ENCODE measurements at regions not wholly inside any gene's neighbourhood (a gene's known extent, or its start where the extent isn't known, plus 50 kb on each side); places are given as distances from the start of the nearest gene placed in this dataset.

GRCh38 chr2:88283886-88284592 is 113.9 kb downstream of the THNSL2 start:
- no peak for DNase-seq (ENCODE audit: low read depth)

GRCh38 chr2:88281302-88282217 is 111.4 kb downstream of the THNSL2 start:
- no peak for DNase-seq (ENCODE audit: low read depth)

GRCh38 chr2:88269836-88270235 is 99.7 kb downstream of the THNSL2 start:
- DNase-seq (ENCODE audit: low read depth) = no peak

GRCh38 chr2:88265352-88266303 is 95.5 kb downstream of the THNSL2 start:
- peak; percentile 11 for DNase-seq (ENCODE audit: low read depth)

GRCh38 chr2:88263861-88264260 is 93.7 kb downstream of the THNSL2 start:
- no peak for DNase-seq (ENCODE audit: low read depth)

- no peak for DNase-seq (ENCODE audit: low read depth)
Measured at GRCh38 chr2:88261725-88262124, 91.6 kb downstream of the THNSL2 start.

- no peak for DNase-seq (ENCODE audit: low read depth)
Measured at GRCh38 chr2:88258208-88258607, 88.1 kb downstream of the THNSL2 start.

GRCh38 chr2:88254437-88255091 is 84.4 kb downstream of the THNSL2 start:
- DNase-seq (ENCODE audit: low read depth) = no peak

- no peak for DNase-seq (ENCODE audit: low read depth)
Measured at GRCh38 chr2:88253997-88254396, 83.9 kb downstream of the THNSL2 start.

GRCh38 chr2:88253375-88253774 is 83.2 kb downstream of the THNSL2 start:
- DNase-seq (ENCODE audit: low read depth) = no peak

- DNase-seq (ENCODE audit: low read depth) = no peak
Measured at GRCh38 chr2:88252646-88253045, 82.5 kb downstream of the THNSL2 start.

GRCh38 chr2:88252111-88252510 is 82.0 kb downstream of the THNSL2 start:
- DNase-seq (ENCODE audit: low read depth) = no peak

GRCh38 chr2:88250404-88250803 is 80.3 kb downstream of the THNSL2 start:
- DNase-seq (ENCODE audit: low read depth) = no peak

GRCh38 chr2:88248280-88248828 is 78.2 kb downstream of the THNSL2 start:
- DNase-seq (ENCODE audit: low read depth) = no peak

- no peak for DNase-seq (ENCODE audit: low read depth)
Measured at GRCh38 chr2:88247531-88247930, 77.4 kb downstream of the THNSL2 start.

GRCh38 chr2:88245109-88245508 is 75.0 kb downstream of the THNSL2 start:
- DNase-seq (ENCODE audit: low read depth) = no peak

- peak; percentile 3 for DNase-seq (ENCODE audit: low read depth)
Measured at GRCh38 chr2:88239781-88240180, 69.6 kb downstream of the THNSL2 start.

GRCh38 chr2:88236666-88237065 is 66.5 kb downstream of the THNSL2 start:
- DNase-seq (ENCODE audit: low read depth) = no peak
